ENCODE measurements at regions not wholly inside any gene's neighbourhood (a gene's known extent, or its start where the extent isn't known, plus 50 kb on each side); places are given as distances from the start of the nearest gene placed in this dataset.

DNA sequence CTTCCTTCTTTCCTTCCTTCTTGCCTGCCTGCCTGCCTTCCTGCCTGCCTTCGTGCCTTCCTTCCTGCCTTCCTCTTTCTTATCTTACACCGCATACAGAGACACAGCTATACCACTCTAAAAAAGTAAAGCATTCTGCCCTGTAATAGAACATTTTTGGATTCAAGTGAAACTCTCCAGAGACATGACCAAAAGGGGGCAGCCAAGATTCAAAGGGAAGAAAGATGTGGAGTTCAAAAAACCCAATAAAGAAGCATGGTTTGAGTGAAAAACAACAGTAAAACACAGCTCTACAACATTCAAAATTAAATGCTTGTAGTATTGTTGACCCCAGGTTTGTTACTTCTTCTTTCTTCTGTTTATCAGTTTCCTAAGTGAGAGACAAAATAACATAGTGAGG, 914.9 kb upstream of the PCDH7 start:
- Mint-ChIP-seq H3K4me3 (no peak overlapping the region), H3K27me3 (ENCODE audit: low read depth in 3 of 3) (peaks cover 0 to 1% (median 0%) of the 10 kb centered on the region in 3 donors), H3K9me3 (peaks cover 0 to 9% (median 3%) of the 10 kb centered on the region in 7 donors), H3K36me3 (no peaks in the 10 kb centered on the region), H3K4me1 (no peaks in the 10 kb centered on the region), H3K27ac (peak overlapping the region in 1 of 7 donors; percentile 48)
- Histone ChIP-seq H3K27ac (ENCODE audit: low read depth in 1 of 2, low read length in 2 of 2) (no peak overlapping the region), H2AFZ (ENCODE audit: insufficient read depth, low read depth, low read length, poor library complexity, severe bottlenecking) (no peak overlapping the region), H3K36me3 (replicated peaks in 1 of 2; ENCODE audit: control insufficient read depth in 1 of 2, insufficient read depth in 2 of 2, low read length in 2 of 2) (no peaks in the 10 kb centered on the region), H4K20me1 (ENCODE audit: insufficient read depth, low read length) (no peaks in the 10 kb centered on the region), H3K4me2 (replicated peaks; ENCODE audit: extremely low read depth, low read length, poor library complexity, severe bottlenecking) (no peak overlapping the region), H3K4me3 (replicated peaks in 1 of 3; ENCODE audit: low read depth in 2 of 3, low read length in 3 of 3) (no peak overlapping the region), H3K9me3 (replicated peaks in 1 of 2; ENCODE audit: control insufficient read depth in 1 of 2, insufficient read depth in 1 of 2, low read length in 2 of 2) (peaks cover 0 to 5% of the 10 kb centered on the region in 2 donors), H3K4me1 (ENCODE audit: control insufficient read depth in 1 of 2, insufficient read depth in 2 of 2, low read length in 2 of 2) (no peaks in the 10 kb centered on the region), H3K9ac (ENCODE audit: insufficient read depth, low read length, poor library complexity, severe bottlenecking) (no peak overlapping the region), H3K27me3 (ENCODE audit: control insufficient read depth in 2 of 2, insufficient read depth in 2 of 2, low read length in 2 of 2) (no peaks in the 10 kb centered on the region), H3K79me2 (ENCODE audit: insufficient read depth, low read length) (no peaks in the 10 kb centered on the region)
- TF ChIP-seq, protein P1, sequence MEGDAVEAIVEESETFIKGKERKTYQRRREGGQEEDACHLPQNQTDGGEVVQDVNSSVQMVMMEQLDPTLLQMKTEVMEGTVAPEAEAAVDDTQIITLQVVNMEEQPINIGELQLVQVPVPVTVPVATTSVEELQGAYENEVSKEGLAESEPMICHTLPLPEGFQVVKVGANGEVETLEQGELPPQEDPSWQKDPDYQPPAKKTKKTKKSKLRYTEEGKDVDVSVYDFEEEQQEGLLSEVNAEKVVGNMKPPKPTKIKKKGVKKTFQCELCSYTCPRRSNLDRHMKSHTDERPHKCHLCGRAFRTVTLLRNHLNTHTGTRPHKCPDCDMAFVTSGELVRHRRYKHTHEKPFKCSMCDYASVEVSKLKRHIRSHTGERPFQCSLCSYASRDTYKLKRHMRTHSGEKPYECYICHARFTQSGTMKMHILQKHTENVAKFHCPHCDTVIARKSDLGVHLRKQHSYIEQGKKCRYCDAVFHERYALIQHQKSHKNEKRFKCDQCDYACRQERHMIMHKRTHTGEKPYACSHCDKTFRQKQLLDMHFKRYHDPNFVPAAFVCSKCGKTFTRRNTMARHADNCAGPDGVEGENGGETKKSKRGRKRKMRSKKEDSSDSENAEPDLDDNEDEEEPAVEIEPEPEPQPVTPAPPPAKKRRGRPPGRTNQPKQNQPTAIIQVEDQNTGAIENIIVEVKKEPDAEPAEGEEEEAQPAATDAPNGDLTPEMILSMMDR (IDR thresholded peaks at IDR 0.05): no peak
- DNase-seq: no peak
- 14% methylated on average over 2 of the region's 2 CpGs for WGBS (ENCODE audit: insufficient coverage)
- intact Hi-C loops (cut with micrococcal nuclease): no loop called here

- Histone ChIP-seq H4K20me1 (ENCODE audit: insufficient read depth, low read length) (no peaks in the 10 kb centered on the region), H3K4me2 (replicated peaks; ENCODE audit: extremely low read depth, low read length, poor library complexity, severe bottlenecking) (no peak overlapping the region), H3K9ac (ENCODE audit: insufficient read depth, low read length, poor library complexity, severe bottlenecking) (no peak overlapping the region), H3K9me3 (replicated peaks in 1 of 2; ENCODE audit: control insufficient read depth in 1 of 2, insufficient read depth in 1 of 2, low read length in 2 of 2) (peaks cover 0 to 5% of the 10 kb centered on the region in 2 donors), H3K27ac (ENCODE audit: low read depth in 1 of 2, low read length in 2 of 2) (no peak overlapping the region), H2AFZ (ENCODE audit: insufficient read depth, low read depth, low read length, poor library complexity, severe bottlenecking) (no peak overlapping the region), H3K4me1 (ENCODE audit: control insufficient read depth in 1 of 2, insufficient read depth in 2 of 2, low read length in 2 of 2) (no peaks in the 10 kb centered on the region), H3K4me3 (replicated peaks in 1 of 3; ENCODE audit: low read depth in 2 of 3, low read length in 3 of 3) (no peak overlapping the region), H3K36me3 (replicated peaks in 1 of 2; ENCODE audit: control insufficient read depth in 1 of 2, insufficient read depth in 2 of 2, low read length in 2 of 2) (no peaks in the 10 kb centered on the region), H3K79me2 (ENCODE audit: insufficient read depth, low read length) (no peaks in the 10 kb centered on the region), H3K27me3 (ENCODE audit: control insufficient read depth in 2 of 2, insufficient read depth in 2 of 2, low read length in 2 of 2) (no peaks in the 10 kb centered on the region)
- H3K27me3 Mint-ChIP-seq (ENCODE audit: low read depth in 3 of 3): peaks cover 0 to 1% (median 0%) of the 10 kb centered on the region in 3 donors
- no peak overlapping the region for H3K4me3 Mint-ChIP-seq
- no CpG with 5 or more reads among the region's 3 CpGs for WGBS (ENCODE audit: insufficient coverage)
- TF ChIP-seq, protein P1 (IDR thresholded peaks at IDR 0.05): no peak
- H3K4me1 Mint-ChIP-seq: no peaks in the 10 kb centered on the region
- no peaks in the 10 kb centered on the region for H3K36me3 Mint-ChIP-seq
- no peak overlapping the region for H3K27ac Mint-ChIP-seq
- intact Hi-C loops (cut with micrococcal nuclease): no loop called here
- H3K9me3 Mint-ChIP-seq: peaks cover 0 to 9% (median 3%) of the 10 kb centered on the region in 7 donors
- no peak for DNase-seq
Observed at GRCh38 chr4:29805916-29806480, 914.2 kb upstream of the PCDH7 start.

All from CD14-positive monocyte (primary cell).